NCI-H69 (cell line): ENCODE measurements at regions not wholly inside any gene's neighbourhood (a gene's known extent, or its start where the extent isn't known, plus 50 kb on each side); places are given as distances from the start of the nearest gene placed in this dataset.

Experiments used
- DNase-seq: peaks from one replicate; lab custom pipeline; 2025; lab: John Stamatoyannopoulos, UW

DNA sequence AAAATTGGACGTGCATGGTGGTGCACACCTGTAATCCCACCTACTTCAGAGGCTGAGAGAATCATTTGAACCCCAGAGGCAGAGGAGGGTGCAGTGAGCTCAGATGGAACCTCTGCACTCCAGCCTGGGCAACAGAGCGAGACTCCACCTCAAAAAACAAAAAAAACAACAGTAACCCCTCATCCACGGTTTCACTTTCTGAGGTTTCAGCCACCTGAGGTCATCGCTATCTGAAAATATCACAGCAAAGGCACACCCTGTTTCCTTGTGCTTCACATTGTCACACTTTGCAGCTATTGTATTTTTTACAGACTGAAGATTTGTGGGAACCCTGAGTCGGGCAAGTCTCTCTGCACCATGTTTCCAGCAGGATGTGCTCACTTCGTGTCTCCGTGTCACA, 54.1 kb upstream of the FOXQ1 start:
- no peak for DNase-seq

DNA sequence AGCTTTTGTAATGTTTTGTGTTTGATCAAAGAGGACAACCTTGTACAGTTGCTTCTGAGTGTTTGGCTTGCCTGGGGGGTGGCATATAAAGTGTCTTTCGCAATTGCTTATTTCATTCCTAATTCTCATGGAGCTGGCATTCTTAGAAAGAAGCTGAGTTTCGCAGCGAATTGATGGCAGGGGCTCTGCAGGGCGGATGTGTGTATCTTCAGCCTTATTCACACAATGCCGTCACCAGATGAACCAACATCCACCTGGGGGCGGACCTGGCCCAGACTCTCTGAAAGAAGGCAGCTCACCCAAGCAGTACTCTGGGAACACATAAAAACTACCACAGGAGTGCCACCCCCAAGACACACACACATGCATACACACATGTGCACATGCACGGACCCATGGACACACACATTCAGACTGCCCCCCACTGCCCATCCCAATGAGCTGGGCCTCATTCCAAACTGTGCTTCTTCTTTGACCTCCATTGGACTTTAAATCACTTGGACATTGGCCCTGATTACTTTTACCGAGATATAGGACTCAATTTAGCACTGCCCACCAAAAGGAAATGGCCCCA, 55.4 kb upstream of the FOXQ1 start:
- no peak for DNase-seq

DNA sequence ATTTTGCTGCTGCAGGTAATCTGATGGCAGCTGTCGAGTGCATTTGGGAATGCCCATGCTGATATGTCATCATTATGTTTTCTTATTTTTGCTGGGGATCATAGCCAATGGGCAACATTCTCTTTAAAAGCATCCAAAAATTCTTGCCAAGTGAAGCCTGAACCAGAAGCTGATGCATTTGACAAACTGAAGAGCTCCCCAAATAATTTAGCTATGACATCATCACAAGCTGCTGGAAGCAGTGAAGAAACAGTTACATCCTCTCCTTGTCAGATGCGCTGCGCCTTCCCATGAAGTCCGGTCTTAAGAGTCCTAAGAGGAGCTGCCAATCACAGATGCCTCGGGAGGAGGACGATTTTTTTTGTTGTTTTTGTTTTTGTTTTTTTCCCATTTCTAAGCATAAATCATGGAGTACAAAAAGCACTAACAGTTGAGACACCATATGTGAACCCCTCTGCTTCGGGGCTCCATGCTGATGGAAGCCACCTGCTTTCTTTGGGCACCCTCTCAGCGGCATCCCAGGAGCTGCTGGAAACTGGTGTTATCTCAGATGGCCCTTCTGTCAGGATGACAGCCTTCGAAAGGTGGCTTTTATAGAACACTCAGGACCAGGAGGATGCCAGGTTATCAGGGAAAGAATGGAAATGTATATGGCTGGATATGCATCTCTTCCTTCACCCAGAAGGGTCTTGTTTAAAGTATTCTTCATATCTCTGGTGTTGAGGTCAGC, 56.1 kb upstream of the FOXQ1 start:
- DNase-seq: no peak

DNA sequence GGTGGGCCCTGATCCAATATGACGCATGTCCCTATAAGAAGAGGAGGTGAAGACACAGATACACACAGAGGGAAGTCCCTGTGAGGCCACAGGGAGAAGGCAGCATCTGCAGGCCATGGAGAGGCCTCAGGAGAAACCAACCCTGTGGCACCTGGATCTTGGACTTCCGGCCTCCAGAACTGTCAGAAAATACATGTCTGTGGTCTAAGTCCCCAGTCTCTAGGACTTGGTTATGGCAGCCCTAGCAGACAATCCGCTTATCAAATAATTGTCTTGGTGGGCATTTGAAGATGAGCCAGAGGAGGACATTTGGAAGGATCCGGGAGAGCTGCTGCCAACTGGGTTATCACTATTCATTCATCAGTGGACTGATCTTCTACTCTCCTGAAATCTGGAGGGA, 57.6 kb upstream of the FOXQ1 start:
- DNase-seq: no peak

DNA sequence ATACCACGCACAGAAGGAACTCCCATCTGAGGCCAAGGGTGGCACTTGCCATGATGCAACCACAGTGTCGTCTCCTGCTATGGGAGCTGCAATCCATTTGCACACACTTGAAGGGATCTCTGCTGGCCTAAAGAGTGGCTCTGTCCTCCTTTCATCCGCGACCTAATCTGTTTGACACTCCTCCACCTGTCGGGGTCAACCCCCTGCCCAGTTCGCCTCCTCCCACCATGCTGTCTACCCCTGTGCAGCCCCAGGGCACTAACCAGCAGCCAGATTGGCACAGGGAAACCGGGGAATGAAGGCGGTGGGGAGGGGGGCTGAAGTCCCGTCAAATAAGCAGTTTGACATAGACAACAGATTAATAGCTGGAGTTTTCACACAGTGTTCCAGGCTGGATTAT, 58.1 kb upstream of the FOXQ1 start:
- no peak for DNase-seq

DNA sequence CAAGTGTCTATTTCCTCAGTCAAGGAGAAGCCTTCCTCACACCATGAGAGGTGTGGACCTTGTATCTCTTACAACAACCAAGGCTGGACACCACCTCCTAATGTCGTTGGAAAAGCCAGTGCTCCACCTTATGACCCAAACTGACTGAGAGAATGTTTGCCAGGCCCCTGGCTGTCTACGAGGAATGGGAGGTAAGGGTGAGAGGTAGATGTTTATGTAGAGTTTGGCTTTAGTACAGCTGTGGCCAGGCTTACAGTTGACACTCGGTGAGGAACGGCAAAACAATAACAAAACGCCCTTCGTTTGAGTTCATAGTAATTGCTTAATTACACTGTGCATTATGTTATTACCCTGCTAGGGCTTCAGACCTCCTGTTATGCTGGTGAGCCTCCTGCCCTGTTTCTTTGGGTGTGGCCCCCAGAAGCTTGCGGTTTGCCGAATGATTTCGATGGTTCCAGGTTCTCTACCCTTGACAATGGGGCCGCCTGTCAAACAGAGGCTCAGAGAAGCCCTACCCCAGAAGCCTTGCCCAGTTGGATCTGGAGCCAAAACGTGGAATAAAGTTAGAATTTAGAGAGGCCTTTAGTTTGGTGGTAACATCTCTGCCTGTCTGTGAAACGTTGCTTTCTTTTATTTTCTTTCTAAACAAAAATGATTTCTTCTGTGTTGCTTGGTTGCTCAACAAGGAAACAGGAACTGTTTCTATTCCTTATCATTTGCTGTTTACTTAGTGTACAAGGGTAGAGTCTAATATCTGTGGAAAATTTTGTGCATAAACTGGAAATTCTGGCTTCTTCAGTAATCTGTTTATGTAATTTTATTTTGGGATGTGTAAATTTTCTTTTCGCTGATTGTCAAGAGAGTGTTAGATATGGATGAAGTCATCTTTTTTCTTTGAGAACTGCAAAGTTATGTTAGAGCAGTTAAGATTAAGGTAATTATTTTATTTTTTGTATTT, 60.4 kb upstream of the FOXQ1 start:
- peak; percentile 6 for DNase-seq

DNA sequence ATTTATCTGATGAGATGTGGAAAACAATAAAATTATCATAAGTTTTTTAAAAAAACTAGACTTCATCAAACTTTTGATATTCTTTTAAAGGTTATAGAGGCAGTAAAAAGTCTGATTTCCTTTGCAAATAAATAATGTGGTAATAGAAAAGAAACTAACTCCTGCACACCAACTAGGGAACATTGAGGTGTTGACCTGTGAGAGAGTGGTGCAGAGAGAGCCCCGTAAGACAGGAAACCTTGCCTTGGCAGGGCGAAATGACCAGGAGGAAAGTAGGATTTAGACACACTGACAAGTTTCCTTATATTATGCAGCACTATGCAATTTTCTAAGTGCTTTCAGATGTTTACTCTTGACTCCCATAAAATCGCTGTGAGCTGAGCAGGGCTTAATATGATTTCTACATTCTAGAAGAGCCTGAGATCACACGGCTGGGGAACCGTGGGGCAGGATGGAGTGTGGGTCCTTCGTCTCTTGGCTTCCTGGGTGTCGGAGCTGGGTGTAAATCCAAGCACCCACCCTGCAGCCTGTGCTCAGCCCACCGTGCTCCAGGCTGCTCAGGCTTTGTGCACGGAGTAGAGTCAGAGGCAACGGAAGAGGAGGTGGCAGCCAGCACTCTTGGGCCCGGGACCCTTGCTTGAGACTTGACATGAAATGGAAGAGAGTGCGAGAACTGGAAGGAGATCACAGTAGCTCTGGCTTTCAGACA, 61.3 kb upstream of the FOXQ1 start:
- DNase-seq: no peak

DNA sequence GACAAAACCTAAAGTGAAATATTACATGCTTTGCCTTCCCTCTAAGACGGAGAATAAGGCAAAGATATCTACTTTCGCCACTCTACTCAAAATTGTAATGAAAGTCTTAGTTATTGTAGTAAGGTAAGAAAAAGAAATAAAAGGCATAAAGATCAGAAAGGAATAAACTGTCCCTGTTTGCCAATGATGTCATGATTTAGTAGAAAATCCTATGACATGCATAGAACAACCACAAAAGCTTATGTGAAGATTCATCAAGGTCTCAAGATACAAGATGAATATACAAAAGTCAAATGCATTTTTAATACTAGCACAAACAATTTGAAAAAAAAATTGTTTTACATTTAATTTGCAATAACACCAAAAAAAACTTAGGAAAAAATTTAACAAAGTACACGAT, 64.0 kb upstream of the FOXQ1 start:
- no peak for DNase-seq

DNA sequence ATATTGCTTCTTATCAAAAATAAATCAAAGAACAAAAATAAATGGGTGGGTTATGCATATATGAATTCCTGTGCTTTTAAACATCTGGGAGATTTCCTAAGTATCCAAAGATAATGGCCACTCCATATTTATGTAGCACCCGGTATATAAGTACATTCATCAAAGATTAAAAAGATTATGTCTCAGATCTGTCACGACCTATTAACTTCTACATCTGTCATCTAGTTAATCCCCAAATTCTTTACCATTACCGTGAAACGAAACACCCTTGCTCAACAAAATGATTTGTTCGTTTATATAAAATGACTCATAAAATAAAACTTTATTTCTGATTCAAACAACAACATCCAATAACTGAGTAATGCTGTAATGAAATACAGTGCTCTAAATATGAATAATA, 64.8 kb upstream of the FOXQ1 start:
- DNase-seq: no peak

DNA sequence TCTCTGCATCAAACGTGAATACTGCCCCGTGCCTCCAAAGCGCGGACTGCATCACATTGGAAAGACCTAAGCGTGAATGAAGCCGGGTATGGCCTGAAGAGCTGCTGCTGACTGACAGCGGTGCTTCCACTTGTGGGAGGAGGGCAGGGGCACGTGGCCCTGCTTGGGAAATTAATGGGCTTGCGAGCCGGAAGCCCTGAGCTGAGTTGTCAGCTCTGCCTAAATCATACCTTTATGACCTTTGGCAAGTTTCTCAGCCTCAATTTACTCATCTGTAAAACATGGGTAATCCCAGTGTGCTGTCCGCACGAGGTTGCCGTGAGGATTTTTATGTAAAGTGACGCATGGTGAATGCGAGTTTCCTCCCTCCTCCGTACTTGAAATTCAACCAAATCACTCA, 67.0 kb upstream of the FOXQ1 start:
- no peak for DNase-seq

DNA sequence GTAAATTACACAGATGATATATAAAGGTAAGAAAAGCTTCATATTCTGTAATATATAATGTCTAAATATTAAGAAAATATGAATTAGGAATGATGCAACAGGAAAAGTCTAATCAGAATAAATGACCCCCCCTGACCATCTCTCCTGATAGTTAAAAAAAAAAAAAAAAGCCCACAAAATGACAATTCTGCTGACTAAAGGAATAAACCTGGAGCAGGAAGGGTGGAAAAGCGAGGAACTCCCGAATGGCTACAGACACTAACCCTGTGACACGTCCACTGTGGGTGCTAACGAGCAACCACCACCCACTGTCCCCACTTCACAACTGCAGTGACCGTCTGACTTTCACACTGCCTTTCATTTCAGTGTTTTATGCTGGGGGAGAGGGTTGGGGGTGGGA, 67.6 kb upstream of the FOXQ1 start:
- DNase-seq: no peak

DNA sequence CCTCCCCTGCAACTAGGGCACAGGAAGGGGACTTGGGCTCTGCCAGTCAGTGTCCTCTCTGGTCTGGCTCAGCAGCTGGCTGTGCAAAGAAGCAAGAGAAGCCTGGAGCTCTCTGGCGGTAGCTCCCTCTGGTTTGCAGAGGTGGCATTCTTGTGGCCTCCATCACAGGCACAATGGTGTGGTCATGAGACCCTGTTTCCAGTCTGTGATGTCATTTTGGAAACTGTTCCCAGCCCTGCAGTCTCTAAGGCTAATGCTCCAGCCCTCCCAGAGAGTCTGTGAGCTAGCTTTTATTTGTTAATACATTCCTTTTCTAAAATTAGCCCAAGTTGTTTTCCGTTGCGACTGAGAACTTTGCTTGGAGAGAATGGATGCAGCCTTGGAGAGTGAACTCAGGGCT, 69.5 kb upstream of the FOXQ1 start:
- DNase-seq: no peak

DNA sequence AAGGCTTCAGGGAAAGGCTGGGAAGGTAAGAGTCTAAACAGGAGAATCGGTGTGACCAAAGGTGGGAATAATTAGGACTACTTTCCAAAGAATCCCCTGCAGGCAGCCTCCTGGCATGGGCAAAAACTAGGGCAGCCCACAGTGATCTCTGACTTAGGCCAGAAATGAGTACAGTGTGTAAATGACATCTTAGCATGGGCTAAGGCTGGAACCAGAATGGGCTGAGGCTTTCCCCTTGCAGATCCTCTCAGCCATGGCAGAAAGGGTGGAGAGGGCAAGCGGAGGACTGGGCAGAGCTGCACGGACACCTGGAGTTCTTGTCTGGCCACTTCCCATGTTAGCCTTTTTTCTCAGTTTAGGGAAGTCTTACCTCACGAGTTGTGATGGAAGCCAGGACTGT, 69.9 kb upstream of the FOXQ1 start:
- DNase-seq: no peak

DNA sequence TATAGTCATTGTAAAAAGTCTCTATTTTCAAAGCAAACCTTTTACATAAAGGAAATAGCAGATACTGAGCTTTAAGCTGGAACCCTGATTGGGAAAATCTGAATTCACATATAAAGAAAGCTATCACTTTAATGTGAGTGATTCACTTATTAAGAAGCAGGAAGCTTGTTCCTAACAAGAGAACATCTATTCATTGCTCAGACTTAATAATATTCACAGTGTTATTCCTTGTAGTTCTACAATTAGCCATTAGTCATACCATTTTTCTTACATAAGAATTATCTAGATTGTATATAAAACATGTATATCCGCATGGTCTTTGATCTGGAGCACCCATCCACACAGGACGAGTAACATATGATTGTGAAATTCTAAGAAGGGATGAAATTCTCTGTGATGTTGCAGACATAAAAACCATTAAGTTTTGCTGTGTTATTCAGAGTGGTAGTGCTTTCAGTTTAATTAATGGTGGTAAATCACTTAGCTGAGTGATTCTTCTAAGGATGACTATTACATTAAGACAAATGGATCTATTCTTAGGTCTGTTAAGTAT, 71.1 kb upstream of the FOXQ1 start:
- DNase-seq: no peak

DNA sequence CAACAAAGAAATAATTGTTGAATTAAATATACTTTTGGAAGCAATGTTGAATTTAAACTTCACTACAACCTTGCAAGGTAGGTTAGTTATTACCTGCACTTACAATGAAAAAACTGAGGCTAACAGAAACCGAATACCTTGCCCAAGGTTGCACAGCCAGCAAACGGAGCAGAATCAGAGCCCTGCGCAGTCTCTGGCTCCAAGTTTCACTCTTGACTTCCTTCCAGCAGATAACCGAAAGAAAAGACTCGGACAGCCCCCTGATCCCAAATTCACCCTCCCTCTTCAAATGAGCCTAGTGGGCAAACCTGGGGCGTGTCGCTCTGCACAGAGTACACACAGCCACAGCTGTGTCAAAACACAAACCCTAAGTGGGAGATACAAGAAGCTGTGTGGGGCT, 72.1 kb upstream of the FOXQ1 start:
- no peak for DNase-seq

DNA sequence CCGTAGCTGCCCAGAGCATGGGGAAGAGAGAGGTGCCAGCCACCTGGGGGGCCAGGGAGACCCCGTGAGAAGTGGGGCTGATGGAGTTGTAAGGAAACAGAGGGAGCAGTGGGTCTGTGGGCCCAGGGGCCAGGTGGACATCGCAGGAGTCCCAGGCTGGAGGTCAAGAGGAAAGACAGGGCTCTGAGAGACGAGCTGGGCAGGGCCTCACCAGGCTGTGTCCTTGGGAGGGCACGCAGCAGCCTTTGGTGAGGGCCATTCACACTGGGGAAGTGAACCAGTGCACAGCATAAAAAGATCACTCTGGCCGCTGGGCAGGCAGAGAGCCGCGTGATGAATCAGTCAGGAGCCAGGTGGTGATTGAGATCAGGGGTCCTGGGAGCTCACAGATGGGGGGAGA, 73.9 kb upstream of the FOXQ1 start:
- no peak for DNase-seq

DNA sequence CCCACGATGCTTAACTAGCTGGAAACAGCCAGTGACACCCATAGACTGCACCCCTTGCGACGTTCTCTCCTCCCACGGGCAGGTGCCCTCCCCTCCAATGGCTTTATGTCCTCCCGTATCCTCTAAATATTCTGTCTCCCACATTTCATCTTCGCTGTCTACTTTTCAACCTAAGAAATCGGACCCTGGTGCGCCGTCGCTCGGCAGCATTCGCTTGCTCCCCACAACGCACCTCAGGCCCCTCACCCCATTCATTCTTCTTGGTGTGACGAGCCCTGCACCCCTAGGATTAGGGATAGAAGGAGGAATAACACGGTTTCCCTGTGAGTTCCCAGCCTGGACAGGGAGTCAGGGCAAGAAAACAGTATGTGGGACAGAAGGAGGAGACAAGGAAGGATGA, 74.3 kb upstream of the FOXQ1 start:
- DNase-seq: no peak

DNA sequence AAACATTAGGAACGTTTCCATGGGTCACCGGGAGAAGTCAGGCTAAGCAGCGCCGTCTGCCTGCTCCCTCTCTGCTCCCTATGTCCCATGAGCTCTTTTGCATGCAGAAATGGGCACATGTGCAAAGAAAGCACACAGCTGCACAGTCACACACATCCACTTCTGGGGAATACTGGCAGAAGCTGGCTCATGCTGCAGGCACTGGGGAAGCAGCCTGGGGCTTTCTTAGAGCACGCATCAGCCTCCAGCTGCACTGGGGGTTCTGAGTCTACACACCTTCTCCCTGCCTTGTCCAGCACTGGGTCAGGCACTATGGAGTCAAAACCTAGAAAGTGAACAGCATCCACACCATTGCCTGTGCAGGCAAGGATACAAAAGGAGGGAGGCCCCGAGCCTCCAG, 76.1 kb upstream of the FOXQ1 start:
- no peak for DNase-seq

DNA sequence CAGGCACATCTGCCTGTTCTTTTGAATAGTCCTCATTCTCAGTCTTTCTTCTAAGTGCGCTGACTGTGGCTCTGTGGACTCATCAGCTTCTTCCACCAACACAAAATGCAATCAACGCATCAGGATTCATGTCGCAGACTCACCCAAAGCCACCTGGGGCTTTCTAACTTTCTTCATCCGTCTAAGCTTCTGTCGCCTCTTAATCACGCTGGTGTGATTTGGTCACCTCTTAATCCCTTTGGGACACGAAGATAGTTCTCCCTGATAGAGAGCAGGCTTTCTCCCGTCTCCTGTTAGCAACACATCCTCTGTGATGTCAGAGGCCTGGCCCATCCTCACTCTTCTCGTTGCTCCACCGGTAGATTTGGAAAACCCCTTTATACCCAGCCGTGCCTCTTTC, 78.0 kb upstream of the FOXQ1 start:
- no peak for DNase-seq

DNA sequence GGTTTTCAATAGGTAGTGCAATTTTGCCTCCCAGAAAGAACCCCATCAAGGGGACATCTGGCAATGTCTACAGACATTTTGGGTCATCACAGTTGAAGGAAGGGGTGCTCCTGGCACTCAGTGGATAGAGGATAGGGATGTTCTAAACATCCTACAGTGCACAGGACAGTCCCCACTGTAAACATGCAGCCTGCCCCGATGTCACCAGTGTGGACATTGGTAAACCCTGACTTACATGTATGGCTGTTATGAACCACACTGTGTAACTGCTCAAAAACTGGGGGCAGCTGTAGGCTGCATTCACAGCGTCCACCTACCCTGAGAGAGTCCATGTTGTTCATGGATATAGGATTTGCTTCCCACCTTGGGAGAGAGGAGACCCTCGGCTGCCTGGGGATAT, 79.3 kb upstream of the FOXQ1 start:
- no peak for DNase-seq

DNA sequence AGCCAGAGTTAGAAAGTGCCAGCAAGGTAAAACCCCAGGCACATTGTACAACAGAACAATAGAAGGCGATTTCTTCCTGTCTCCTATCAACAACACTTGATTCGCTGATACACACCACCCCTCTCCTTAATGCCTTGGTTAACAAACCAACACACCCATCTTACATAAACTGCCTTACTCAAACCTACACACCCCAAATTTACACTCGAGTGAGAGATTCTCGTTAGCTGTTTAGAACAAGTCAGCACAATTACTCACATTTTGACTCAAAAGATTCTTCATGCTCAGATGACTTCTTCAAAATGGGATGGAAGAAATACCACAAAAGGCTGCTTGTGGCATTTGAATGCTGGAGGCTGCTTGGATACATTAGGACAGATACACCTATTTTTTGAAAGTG, 80.0 kb upstream of the FOXQ1 start:
- DNase-seq: no peak
